ENCODE measurements at regions not wholly inside any gene's neighbourhood (a gene's known extent, or its start where the extent isn't known, plus 50 kb on each side); places are given as distances from the start of the nearest gene placed in this dataset.

- H2BK12ac ChIP-seq (ENCODE audit: insufficient read length, low read depth, low read length), result no peak overlapping the region
- no peaks in the 10 kb centered on the region for H3K27me3 ChIP-seq (ENCODE audit: insufficient read depth, low read length)
- no peaks in the 10 kb centered on the region for H3K4me1 ChIP-seq (ENCODE audit: insufficient read depth, low read length)
- no peak overlapping the region for H3K4ac ChIP-seq (ENCODE audit: low read depth, low read length)
- H2BK20ac ChIP-seq (ENCODE audit: low read depth, low read length, poor library complexity, severe bottlenecking), result no peak overlapping the region
- no peak overlapping the region for H3K14ac ChIP-seq (ENCODE audit: insufficient read depth, low read length)
- no peaks in the 10 kb centered on the region for H4K20me1 ChIP-seq (ENCODE audit: control insufficient read depth, insufficient read depth, insufficient read length)
- no peak overlapping the region for H3K23ac ChIP-seq (ENCODE audit: insufficient read length, low read depth, low read length)
- H3K4me1 Mint-ChIP-seq, result peaks cover 16 to 21% of the 10 kb centered on the region in 2 experiments
- H4K5ac ChIP-seq (ENCODE audit: insufficient read length, low read depth, low read length), result no peak overlapping the region
- no peaks in the 10 kb centered on the region for H3K79me1 ChIP-seq (ENCODE audit: insufficient read depth, low read depth, low read length, poor library complexity, severe bottlenecking)
- H3K27me3 Mint-ChIP-seq (ENCODE audit: low read depth), result no peaks in the 10 kb centered on the region; the same call in 1 of the 2 replicates
- no peak for DNase-seq
- H3K79me2 ChIP-seq (ENCODE audit: insufficient read depth, low read length), result no peaks in the 10 kb centered on the region
- H2AFZ ChIP-seq (ENCODE audit: low read length), result no peak overlapping the region
- H3K23me2 ChIP-seq (ENCODE audit: insufficient read length, low read depth, low read length, poor library complexity, severe bottlenecking), result no peaks in the 10 kb centered on the region
- H3K9me3 ChIP-seq (ENCODE audit: control insufficient read depth, low read depth, low read length), result no peaks in the 10 kb centered on the region
- H3K56ac ChIP-seq (ENCODE audit: insufficient read length, low read depth, low read length), result no peak overlapping the region
- H3K27ac ChIP-seq (ENCODE audit: insufficient read length, low read depth, low read length), result no peak overlapping the region
- H2AK5ac ChIP-seq (ENCODE audit: insufficient read length, low read length), result no peak overlapping the region
- no peak overlapping the region for H3K18ac ChIP-seq (ENCODE audit: insufficient read length, low read depth, low read length)
- no peak overlapping the region for H3K27ac Mint-ChIP-seq
- H3K36me3 Mint-ChIP-seq (ENCODE audit: insufficient read depth in 1 of 3, low read depth in 3 of 3), result no peaks in the 10 kb centered on the region
- no peak for TF ChIP-seq CTCF (conservative IDR thresholded peaks at IDR 0.05)
- H4K8ac ChIP-seq (replicated peaks; ENCODE audit: insufficient read length, low read depth, low read length), result no peak overlapping the region
- H3K4me2 ChIP-seq (ENCODE audit: insufficient read depth, insufficient read length, low read length), result no peak overlapping the region
- H3K4me3 Mint-ChIP-seq, result no peak overlapping the region
- H2BK5ac ChIP-seq (ENCODE audit: insufficient read length, low read length), result no peak overlapping the region
- no peak overlapping the region for H3T11ph ChIP-seq (ENCODE audit: low read length)
- H2BK120ac ChIP-seq (ENCODE audit: low read depth, low read length, poor library complexity, severe bottlenecking), result no peak overlapping the region
- no peaks in the 10 kb centered on the region for H3K9me3 Mint-ChIP-seq
- WGBS (ENCODE audit: extremely low coverage, insufficient read length, low lambda C conversion rate), result no CpG with 5 or more reads among the region's 5 CpGs
- no peak overlapping the region for H2BK15ac ChIP-seq (ENCODE audit: low read depth, low read length)
- H3K9ac ChIP-seq (ENCODE audit: extremely low read depth, insufficient read length, low read length), result no peak overlapping the region
- no peak overlapping the region for H4K91ac ChIP-seq (ENCODE audit: insufficient read length, low read depth, low read length)
Measured at GRCh38 chr10:4655879-4656278, 170.1 kb upstream of the AKR1E2 start.
